Mesendoderm (in vitro differentiated cells): ENCODE measurements at regions not wholly inside any gene's neighbourhood (a gene's known extent, or its start where the extent isn't known, plus 50 kb on each side); places are given as distances from the start of the nearest gene placed in this dataset.

Experiments
- DNase-seq: peaks from one replicate; pipeline ENCODE4 v3.0.0; 2013
- H2AK5ac ChIP-seq: 2 replicates; pipeline ENCODE4 v1.6.1; 2013; ENCODE audit warnings: low read length, inconsistent platforms
- H2BK120ac ChIP-seq: 2 replicates; pipeline ENCODE4 v1.6.1; 2013; ENCODE audit warnings: low read depth, mild to moderate bottlenecking, low read length, moderate library complexity, mixed read lengths
- H2BK15ac ChIP-seq: replicated peaks from 2 replicates; pipeline ENCODE4 v1.6.1; 2013; ENCODE audit warnings: low read depth, mild to moderate bottlenecking, moderate library complexity
- H2BK5ac ChIP-seq: 2 replicates; pipeline ENCODE4 v1.6.1; 2013; ENCODE audit warnings: low read length, inconsistent platforms
- H3K18ac ChIP-seq: 2 replicates; pipeline ENCODE4 v1.6.1; 2013; ENCODE audit warnings: mild to moderate bottlenecking, low read length, mixed read lengths
- H3K23ac ChIP-seq: one replicate; pipeline ENCODE4 v1.6.1; 2013; ENCODE audit warnings: low read length
- H3K27ac ChIP-seq: 2 replicates; pipeline ENCODE4 v1.5.1; 2013; ENCODE audit warnings: low read depth, mild to moderate bottlenecking, inconsistent platforms, low read length, moderate library complexity
- H3K27me3 ChIP-seq: 2 replicates; pipeline ENCODE4 v1.6.1; 2013; ENCODE audit warnings: low read length, control low read depth, mild to moderate bottlenecking, inconsistent platforms; ENCODE audit not compliant: insufficient read depth, poor library complexity
- H3K36me3 ChIP-seq: 2 replicates; pipeline ENCODE4 v1.6.1; 2013; ENCODE audit warnings: low read length, inconsistent platforms; ENCODE audit not compliant: control insufficient read depth, insufficient read depth
- H3K4ac ChIP-seq: one replicate; pipeline ENCODE4 v1.6.1; 2013; ENCODE audit warnings: low read depth, mild to moderate bottlenecking, low read length, moderate library complexity
- H3K4me1 ChIP-seq: 2 replicates; pipeline ENCODE4 v1.6.1; 2013; ENCODE audit warnings: low read depth, low read length, inconsistent platforms; ENCODE audit not compliant: control insufficient read depth
- H3K4me2 ChIP-seq: 2 replicates; pipeline ENCODE4 v1.6.1; 2013; ENCODE audit warnings: low read length
- H3K4me3 ChIP-seq: 2 replicates; pipeline ENCODE4 v1.5.1; 2013; ENCODE audit warnings: mild to moderate bottlenecking, low read length
- H3K56ac ChIP-seq: one replicate; pipeline ENCODE4 v1.6.1; 2013; ENCODE audit warnings: low read length
- H3K79me1 ChIP-seq: 2 replicates; pipeline ENCODE4 v1.6.1; 2013; ENCODE audit warnings: low read length, inconsistent platforms
- H3K79me2 ChIP-seq: 2 replicates; pipeline ENCODE4 v1.6.1; 2013; ENCODE audit warnings: mild to moderate bottlenecking, low read length; ENCODE audit not compliant: control insufficient read depth, insufficient read depth
- H3K9ac ChIP-seq: 2 replicates; pipeline ENCODE4 v1.6.1; 2013; ENCODE audit warnings: low read length, inconsistent platforms
- H4K5ac ChIP-seq: one replicate; pipeline ENCODE4 v1.6.1; 2013; ENCODE audit warnings: low read length
- H4K8ac ChIP-seq: one replicate; pipeline ENCODE4 v1.6.1; 2013; ENCODE audit warnings: low read depth, mild to moderate bottlenecking, control low read depth, low read length, moderate library complexity
- WGBS: extraction: QIAGEN DNeasy Blood & Tissue Kit; methylation state at CpG from one replicate; pipeline ENCODE4 v1.1.7; 2013; ENCODE audit warnings: low lambda C conversion rate, missing lambda C conversion rate; ENCODE audit not compliant: insufficient coverage; ENCODE audit errors: extremely low coverage; 5-methylcytosine and 5-hydroxymethylcytosine counted together

GRCh38 chr2:12816379-12817306 lies 99.9 kb downstream of the TRIB2 start:
- Histone ChIP-seq H2BK15ac (no peak overlapping the region), H2BK120ac (no peak overlapping the region), H3K4me2 (no peak overlapping the region), H4K5ac (no peak overlapping the region), H4K8ac (no peak overlapping the region), H3K27ac (no peak overlapping the region), H2AK5ac (no peak overlapping the region), H3K56ac (no peak overlapping the region), H3K4ac (no peak overlapping the region), H3K79me2 (no peaks in the 10 kb centered on the region), H3K9ac (no peak overlapping the region), H3K23ac (no peak overlapping the region), H3K4me1 (no peaks in the 10 kb centered on the region), H2BK5ac (no peak overlapping the region), H3K79me1 (no peaks in the 10 kb centered on the region), H3K18ac (no peak overlapping the region), H3K27me3 (no peaks in the 10 kb centered on the region), H3K36me3 (no peaks in the 10 kb centered on the region), H3K4me3 (no peak overlapping the region)
- no CpG with 5 or more reads among the region's 4 CpGs for WGBS
- no peak for DNase-seq

DNA sequence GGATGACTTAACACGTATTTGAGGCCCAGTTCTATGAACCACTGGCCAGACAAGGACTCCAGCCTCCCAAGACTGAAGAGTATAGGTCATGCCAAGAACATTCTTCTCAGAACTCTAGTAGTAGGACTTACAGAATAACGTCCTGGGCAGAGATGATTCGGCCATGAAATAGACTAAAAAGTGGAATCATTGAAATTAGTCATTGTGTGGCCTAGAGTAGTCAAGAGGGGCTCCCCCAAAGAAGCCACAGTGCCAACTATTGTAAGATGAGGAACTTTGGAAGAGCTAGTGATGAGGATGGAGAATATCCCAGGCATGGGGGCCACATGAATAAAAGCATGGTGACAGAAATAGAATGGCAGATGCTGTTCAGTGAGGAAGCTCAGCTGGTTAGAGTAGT lies 101.1 kb downstream of the TRIB2 start:
- H3K18ac ChIP-seq = no peak overlapping the region
- no peak overlapping the region for H3K56ac ChIP-seq
- H3K9ac ChIP-seq = no peak overlapping the region
- H3K4ac ChIP-seq = no peak overlapping the region
- no peaks in the 10 kb centered on the region for H3K79me1 ChIP-seq
- H3K23ac ChIP-seq = no peak overlapping the region
- no peak overlapping the region for H4K8ac ChIP-seq
- H3K79me2 ChIP-seq = no peaks in the 10 kb centered on the region
- H2AK5ac ChIP-seq = no peak overlapping the region
- H3K4me1 ChIP-seq = no peaks in the 10 kb centered on the region
- H4K5ac ChIP-seq = no peak overlapping the region
- H2BK15ac ChIP-seq = no peak overlapping the region
- H3K27ac ChIP-seq = no peak overlapping the region
- H3K36me3 ChIP-seq = no peaks in the 10 kb centered on the region
- DNase-seq = no peak
- WGBS = no CpG with 5 or more reads among the region's 3 CpGs
- H3K27me3 ChIP-seq = no peaks in the 10 kb centered on the region
- H2BK120ac ChIP-seq = no peak overlapping the region
- no peak overlapping the region for H3K4me3 ChIP-seq
- H2BK5ac ChIP-seq = no peak overlapping the region
- no peak overlapping the region for H3K4me2 ChIP-seq

DNA sequence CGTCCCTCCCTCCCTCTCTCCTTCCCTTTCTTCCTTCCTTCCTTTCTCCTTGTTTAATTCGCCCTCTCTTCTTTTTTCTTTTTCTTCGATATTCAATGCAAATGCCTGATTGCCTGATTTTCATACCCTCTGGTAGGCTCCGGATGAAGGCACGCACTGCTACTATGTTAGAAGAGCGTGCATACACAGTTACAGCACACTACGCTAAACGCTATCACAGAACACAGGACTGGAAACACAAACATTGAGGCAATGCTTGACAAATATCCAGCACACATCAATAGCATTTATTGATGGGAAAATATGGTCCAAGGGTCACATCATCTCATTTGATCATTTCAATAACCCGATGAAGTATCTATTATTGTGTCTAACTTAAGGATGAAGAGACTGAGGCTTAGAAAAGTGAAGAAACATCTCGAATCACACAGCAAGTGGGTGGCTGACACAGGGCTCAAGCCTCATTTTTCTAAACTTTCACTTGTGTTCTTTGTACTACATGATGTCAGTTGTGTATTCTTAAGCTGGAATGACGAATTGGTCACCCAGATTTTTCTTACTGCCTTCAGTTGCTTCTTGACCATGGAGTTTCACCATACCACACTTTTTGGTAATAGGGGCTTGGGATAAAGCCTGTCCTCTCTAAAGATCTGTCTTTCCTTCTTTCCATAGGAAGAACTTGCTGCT lies 101.8 kb downstream of the TRIB2 start:
- H3K4me3 ChIP-seq = no peak overlapping the region
- H3K27ac ChIP-seq = no peak overlapping the region
- no peak overlapping the region for H4K5ac ChIP-seq
- no peaks in the 10 kb centered on the region for H3K79me1 ChIP-seq
- WGBS = no CpG with 5 or more reads among the region's 11 CpGs
- no peak overlapping the region for H3K4ac ChIP-seq
- H2BK5ac ChIP-seq = no peak overlapping the region
- no peak overlapping the region for H3K18ac ChIP-seq
- H3K4me1 ChIP-seq = no peaks in the 10 kb centered on the region
- no peaks in the 10 kb centered on the region for H3K79me2 ChIP-seq
- no peak overlapping the region for H2AK5ac ChIP-seq
- no peak overlapping the region for H2BK15ac ChIP-seq
- H3K27me3 ChIP-seq = no peaks in the 10 kb centered on the region
- H3K36me3 ChIP-seq = no peaks in the 10 kb centered on the region
- DNase-seq = no peak
- no peak overlapping the region for H3K23ac ChIP-seq
- H3K4me2 ChIP-seq = no peak overlapping the region
- H3K9ac ChIP-seq = no peak overlapping the region
- no peak overlapping the region for H3K56ac ChIP-seq
- H4K8ac ChIP-seq = no peak overlapping the region
- no peak overlapping the region for H2BK120ac ChIP-seq

- Histone ChIP-seq H3K79me2 (no peaks in the 10 kb centered on the region), H3K56ac (no peak overlapping the region), H3K9ac (no peak overlapping the region), H2BK120ac (no peak overlapping the region), H4K5ac (no peak overlapping the region), H4K8ac (no peak overlapping the region), H3K27ac (no peak overlapping the region), H3K4ac (no peak overlapping the region), H3K4me1 (no peaks in the 10 kb centered on the region), H2BK15ac (no peak overlapping the region), H2AK5ac (no peak overlapping the region), H3K4me2 (no peak overlapping the region), H3K27me3 (no peaks in the 10 kb centered on the region), H3K79me1 (no peaks in the 10 kb centered on the region), H3K23ac (no peak overlapping the region), H3K36me3 (no peaks in the 10 kb centered on the region), H2BK5ac (no peak overlapping the region), H3K4me3 (no peak overlapping the region), H3K18ac (no peak overlapping the region)
- peak; percentile 77 for DNase-seq
- no CpG with 5 or more reads among the region's 3 CpGs for WGBS
Observed at GRCh38 chr2:12819103-12819475, 102.4 kb downstream of the TRIB2 start.

- Histone ChIP-seq H3K56ac (no peak overlapping the region), H3K36me3 (no peaks in the 10 kb centered on the region), H3K79me1 (no peaks in the 10 kb centered on the region), H3K27ac (no peak overlapping the region), H2AK5ac (no peak overlapping the region), H4K5ac (no peak overlapping the region), H3K4ac (no peak overlapping the region), H2BK120ac (no peak overlapping the region), H3K18ac (no peak overlapping the region), H3K4me2 (no peak overlapping the region), H3K27me3 (no peaks in the 10 kb centered on the region), H2BK5ac (no peak overlapping the region), H3K79me2 (no peaks in the 10 kb centered on the region), H3K9ac (no peak overlapping the region), H3K4me1 (no peaks in the 10 kb centered on the region), H4K8ac (no peak overlapping the region), H3K4me3 (no peak overlapping the region), H2BK15ac (no peak overlapping the region), H3K23ac (no peak overlapping the region)
- no CpG with 5 or more reads among the region's 3 CpGs for WGBS
- DNase-seq = no peak
Observed at GRCh38 chr2:12819721-12820120, 103.0 kb downstream of the TRIB2 start.
